GM23338 (cell line): ENCODE measurements at regions not wholly inside any gene's neighbourhood (a gene's known extent, or its start where the extent isn't known, plus 50 kb on each side); places are given as distances from the start of the nearest gene placed in this dataset.

ENCODE experiments used
- ATAC-seq: fragments of 200-7000 bp; cut with Tn5 transposase; 3 replicates; pipeline ENCODE4 v1.9.1; 2020
- DNase-seq: peaks from one replicate; pipeline ENCODE4 v3.0.0-alpha.2; 2015; ENCODE audit warnings: low spot score
- H2AFZ ChIP-seq: fragments of 200-600 bp; sonication (generic); 2 replicates; pipeline ENCODE4 v1.8.0; 2016; ENCODE audit warnings: antibody characterized with exemption, mild to moderate bottlenecking, moderate library complexity
- H3F3A ChIP-seq: fragments of 200-600 bp; sonication (generic); replicated peaks from 2 replicates; pipeline ENCODE4 v1.8.0; 2017; ENCODE audit warnings: antibody characterized with exemption, mixed run types, low read depth
- H3K27ac ChIP-seq: fragments of 200-600 bp; sonication (generic); 2 replicates; pipeline ENCODE4 v1.6.1; 2016; ENCODE audit warnings: low read depth
- H3K27me3 ChIP-seq: fragments of 200-600 bp; sonication (generic); 2 replicates; pipeline ENCODE4 v1.8.0; 2016; ENCODE audit warnings: mild to moderate bottlenecking, mixed run types, moderate library complexity; ENCODE audit not compliant: insufficient read depth
- H3K36me3 ChIP-seq: fragments of 200-600 bp; sonication (generic); 2 replicates; pipeline ENCODE4 v1.8.0; 2016; ENCODE audit warnings: mild to moderate bottlenecking; ENCODE audit not compliant: insufficient read depth
- H3K4me1 ChIP-seq: fragments of 200-600 bp; sonication (generic); 2 replicates; pipeline ENCODE4 v1.8.0; 2016; ENCODE audit warnings: mild to moderate bottlenecking, moderate library complexity; ENCODE audit not compliant: insufficient read depth
- H3K4me2 ChIP-seq: fragments of 200-600 bp; sonication (generic); 2 replicates; pipeline ENCODE4 v1.7.1; 2017; ENCODE audit warnings: mixed run types
- H3K4me3 ChIP-seq: fragments of 200-600 bp; sonication (generic); 2 replicates; pipeline ENCODE4 v1.6.1; 2016; ENCODE audit warnings: mixed run types
- H3K79me2 ChIP-seq: fragments of 200-600 bp; sonication (generic); replicated peaks from 2 replicates; pipeline ENCODE4 v1.8.0; 2017; ENCODE audit warnings: mild to moderate bottlenecking; ENCODE audit not compliant: insufficient read depth
- H3K9me2 ChIP-seq: fragments of 200-600 bp; sonication (generic); 2 replicates; pipeline ENCODE4 v1.8.0; 2017; ENCODE audit not compliant: insufficient read depth
- H4K20me1 ChIP-seq: fragments of 200-600 bp; sonication (generic); replicated peaks from 2 replicates; pipeline ENCODE4 v1.8.0; 2017; ENCODE audit warnings: mild to moderate bottlenecking; ENCODE audit not compliant: insufficient read depth
- H3K27ac Mint-ChIP-seq: 2 replicates; pipeline ENCODE4 v1.8.0; 2020; ENCODE audit warnings: inconsistent platforms, mild to moderate bottlenecking, moderate library complexity, mixed read lengths
- H3K27me3 Mint-ChIP-seq: 3 replicates; pipeline ENCODE4 v1.8.0; 2022; ENCODE audit warnings: low read depth, mild to moderate bottlenecking, moderate library complexity, mixed read lengths, inconsistent platforms; ENCODE audit not compliant: insufficient read depth, poor library complexity
- H3K36me3 Mint-ChIP-seq: 3 replicates; pipeline ENCODE4 v1.8.0; 2021; ENCODE audit warnings: low read depth, mild to moderate bottlenecking, inconsistent platforms, moderate library complexity, mixed read lengths
- H3K4me1 Mint-ChIP-seq: 3 replicates; pipeline ENCODE4 v1.8.0; 2020; ENCODE audit warnings: mild to moderate bottlenecking, inconsistent platforms, mixed read lengths
- H3K4me3 Mint-ChIP-seq: 3 replicates; pipeline ENCODE4 v1.8.0; 2021; ENCODE audit warnings: moderate library complexity, mild to moderate bottlenecking, inconsistent platforms, mixed read lengths
- H3K9me3 Mint-ChIP-seq: 3 replicates; pipeline ENCODE4 v1.8.0; 2020; ENCODE audit warnings: moderate library complexity, mild to moderate bottlenecking, inconsistent platforms, mixed read lengths
- CREB1 ChIP-seq: fragments of 250-450 bp; sonication (Bioruptor Pico); IDR thresholded peaks from 2 replicates; pipeline ENCODE4 v1.5.0; 2020; ENCODE audit warnings: low read depth, mild to moderate bottlenecking, moderate library complexity
- EZH2 ChIP-seq: fragments of 200-600 bp; sonication (generic); IDR thresholded peaks from one replicate; pipeline ENCODE4 v1.8.0; 2017; ENCODE audit warnings: antibody characterized with exemption, mild to moderate bottlenecking, low read depth; ENCODE audit not compliant: unreplicated experiment
- JUNB ChIP-seq: IDR thresholded peaks from one replicate; pipeline ENCODE4 v1.6.1; 2016; ENCODE audit warnings: antibody characterized with exemption; ENCODE audit not compliant: unreplicated experiment
- NANOG ChIP-seq: IDR thresholded peaks from 2 replicates; pipeline ENCODE4 v1.6.1; 2016; ENCODE audit warnings: antibody characterized with exemption, borderline replicate concordance
- POLR2AphosphoS5 ChIP-seq: IDR thresholded peaks from 2 replicates; pipeline ENCODE4 v1.6.1; 2016; ENCODE audit warnings: antibody characterized with exemption, low read depth
- STAT1 ChIP-seq: IDR thresholded peaks from one replicate; pipeline ENCODE4 v1.6.1; 2016; ENCODE audit warnings: antibody characterized with exemption; ENCODE audit not compliant: unreplicated experiment
- ZNF331 ChIP-seq: fragments of 250-450 bp; sonication (Bioruptor Pico); IDR thresholded peaks from 2 replicates; pipeline ENCODE4 v1.5.0; 2020; ENCODE audit warnings: low read depth, mild to moderate bottlenecking, moderate library complexity
- TF ChIP-seq, protein P1 (sequence below), 2 experiments: fragments of 200-600 bp in 1 of 2; sonication (generic) in 1 of 2; conservative IDR thresholded peaks; 2 replicates each; pipeline versions ENCODE4 v1.5.1 to v1.6.1; 2016 to 2017; ENCODE audit warnings: antibody characterized with exemption in 2 of 2, low read depth in 2 of 2, mild to moderate bottlenecking in 2 of 2, moderate library complexity in 1 of 2
- TF ChIP-seq, protein P2 (sequence below): fragments of 250-450 bp; sonication (Bioruptor Pico); IDR thresholded peaks from 2 replicates; pipeline ENCODE4 v1.5.0; 2020; ENCODE audit warnings: mild to moderate bottlenecking, moderate library complexity

DNA sequence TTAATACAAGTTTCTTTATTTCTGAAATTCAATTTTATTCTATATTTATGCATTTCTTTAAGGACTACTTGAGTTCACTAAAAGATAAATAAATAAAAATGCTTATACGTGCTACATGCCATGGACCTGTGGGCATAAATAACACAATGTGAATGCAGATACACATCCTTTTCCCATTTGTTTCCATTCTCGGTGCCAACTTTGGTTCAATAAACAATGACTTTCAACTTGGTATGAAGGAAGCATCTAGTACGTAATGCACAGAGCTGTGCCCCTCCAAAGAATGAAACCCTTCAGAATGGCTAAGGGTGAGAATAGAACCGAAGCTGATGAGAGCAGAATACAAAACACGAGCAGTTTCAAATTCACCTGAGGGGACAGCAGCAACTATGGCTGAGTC, 409.3 kb downstream of the MTX2 start (continued):
- TF ChIP-seq ZNF331 (CRISPR knock-in tag) (no peak), POLR2AphosphoS5 (no peak), NANOG (no peak), STAT1 (no peak)

DNA sequence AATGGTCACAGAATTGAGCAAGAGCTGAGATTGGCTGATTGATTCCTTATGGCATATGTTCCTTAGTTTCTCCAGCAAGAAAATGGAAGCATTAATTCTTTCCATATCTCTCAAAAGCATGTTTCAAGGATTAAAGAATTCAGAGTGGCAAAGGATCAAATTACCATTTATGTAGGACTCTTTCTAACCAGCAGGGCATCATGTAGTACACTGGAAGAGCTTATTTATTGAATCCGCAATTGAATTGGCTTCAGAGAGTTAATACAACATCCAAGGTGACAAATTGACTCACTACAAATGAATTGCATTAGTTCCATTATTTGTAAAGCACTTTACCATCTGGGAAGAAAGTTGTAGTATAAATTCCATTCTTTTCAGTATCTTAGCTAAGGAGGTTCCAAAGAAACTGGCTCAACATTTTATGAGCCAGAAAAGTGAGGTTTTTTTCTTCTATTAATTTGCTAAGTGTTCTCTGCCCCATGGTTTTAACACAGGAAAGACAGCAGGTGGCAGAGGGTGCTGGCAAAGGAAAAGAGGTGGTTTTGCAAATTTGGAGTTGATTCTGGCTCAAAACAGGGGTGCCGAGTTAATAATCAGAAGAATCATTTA, 409.9 kb downstream of the MTX2 start:
- H3F3A ChIP-seq = no peaks in the 10 kb centered on the region
- H3K36me3 Mint-ChIP-seq = no peaks in the 10 kb centered on the region
- H3K9me2 ChIP-seq = no peaks in the 10 kb centered on the region
- H3K27ac Mint-ChIP-seq = no peak overlapping the region
- H3K27ac ChIP-seq = no peak overlapping the region
- no peaks in the 10 kb centered on the region for H3K79me2 ChIP-seq
- no peaks in the 10 kb centered on the region for H4K20me1 ChIP-seq
- no peak overlapping the region for H3K4me3 ChIP-seq
- H2AFZ ChIP-seq = no peak overlapping the region
- H3K27me3 ChIP-seq = no peaks in the 10 kb centered on the region
- peaks cover 55% of the 10 kb centered on the region for H3K4me1 Mint-ChIP-seq
- no peak for DNase-seq
- no peaks in the 10 kb centered on the region for H3K9me3 Mint-ChIP-seq
- peaks cover 35% of the 10 kb centered on the region for H3K4me1 ChIP-seq
- no peak; the same call in 2 of the 3 replicates for ATAC-seq
- peaks cover 2% of the 10 kb centered on the region for H3K27me3 Mint-ChIP-seq
- no peaks in the 10 kb centered on the region for H3K36me3 ChIP-seq
- no peak for TF ChIP-seq POLR2AphosphoS5
- TF ChIP-seq, protein P1, sequence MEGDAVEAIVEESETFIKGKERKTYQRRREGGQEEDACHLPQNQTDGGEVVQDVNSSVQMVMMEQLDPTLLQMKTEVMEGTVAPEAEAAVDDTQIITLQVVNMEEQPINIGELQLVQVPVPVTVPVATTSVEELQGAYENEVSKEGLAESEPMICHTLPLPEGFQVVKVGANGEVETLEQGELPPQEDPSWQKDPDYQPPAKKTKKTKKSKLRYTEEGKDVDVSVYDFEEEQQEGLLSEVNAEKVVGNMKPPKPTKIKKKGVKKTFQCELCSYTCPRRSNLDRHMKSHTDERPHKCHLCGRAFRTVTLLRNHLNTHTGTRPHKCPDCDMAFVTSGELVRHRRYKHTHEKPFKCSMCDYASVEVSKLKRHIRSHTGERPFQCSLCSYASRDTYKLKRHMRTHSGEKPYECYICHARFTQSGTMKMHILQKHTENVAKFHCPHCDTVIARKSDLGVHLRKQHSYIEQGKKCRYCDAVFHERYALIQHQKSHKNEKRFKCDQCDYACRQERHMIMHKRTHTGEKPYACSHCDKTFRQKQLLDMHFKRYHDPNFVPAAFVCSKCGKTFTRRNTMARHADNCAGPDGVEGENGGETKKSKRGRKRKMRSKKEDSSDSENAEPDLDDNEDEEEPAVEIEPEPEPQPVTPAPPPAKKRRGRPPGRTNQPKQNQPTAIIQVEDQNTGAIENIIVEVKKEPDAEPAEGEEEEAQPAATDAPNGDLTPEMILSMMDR (conservative IDR thresholded peaks at IDR 0.05; ENCODE audit: low read depth in 2 of 2) = peak in 1 of 2 experiments; percentile 49; a peak in 2 of 4 replicates
- H3K4me3 Mint-ChIP-seq = no peak overlapping the region
- peak overlapping the region; percentile 34; the same call in 1 of the 2 replicates for H3K4me2 ChIP-seq

- H3K9me3 Mint-ChIP-seq = no peaks in the 10 kb centered on the region
- TF ChIP-seq EZH2 = no peak
- TF ChIP-seq, protein P2, sequence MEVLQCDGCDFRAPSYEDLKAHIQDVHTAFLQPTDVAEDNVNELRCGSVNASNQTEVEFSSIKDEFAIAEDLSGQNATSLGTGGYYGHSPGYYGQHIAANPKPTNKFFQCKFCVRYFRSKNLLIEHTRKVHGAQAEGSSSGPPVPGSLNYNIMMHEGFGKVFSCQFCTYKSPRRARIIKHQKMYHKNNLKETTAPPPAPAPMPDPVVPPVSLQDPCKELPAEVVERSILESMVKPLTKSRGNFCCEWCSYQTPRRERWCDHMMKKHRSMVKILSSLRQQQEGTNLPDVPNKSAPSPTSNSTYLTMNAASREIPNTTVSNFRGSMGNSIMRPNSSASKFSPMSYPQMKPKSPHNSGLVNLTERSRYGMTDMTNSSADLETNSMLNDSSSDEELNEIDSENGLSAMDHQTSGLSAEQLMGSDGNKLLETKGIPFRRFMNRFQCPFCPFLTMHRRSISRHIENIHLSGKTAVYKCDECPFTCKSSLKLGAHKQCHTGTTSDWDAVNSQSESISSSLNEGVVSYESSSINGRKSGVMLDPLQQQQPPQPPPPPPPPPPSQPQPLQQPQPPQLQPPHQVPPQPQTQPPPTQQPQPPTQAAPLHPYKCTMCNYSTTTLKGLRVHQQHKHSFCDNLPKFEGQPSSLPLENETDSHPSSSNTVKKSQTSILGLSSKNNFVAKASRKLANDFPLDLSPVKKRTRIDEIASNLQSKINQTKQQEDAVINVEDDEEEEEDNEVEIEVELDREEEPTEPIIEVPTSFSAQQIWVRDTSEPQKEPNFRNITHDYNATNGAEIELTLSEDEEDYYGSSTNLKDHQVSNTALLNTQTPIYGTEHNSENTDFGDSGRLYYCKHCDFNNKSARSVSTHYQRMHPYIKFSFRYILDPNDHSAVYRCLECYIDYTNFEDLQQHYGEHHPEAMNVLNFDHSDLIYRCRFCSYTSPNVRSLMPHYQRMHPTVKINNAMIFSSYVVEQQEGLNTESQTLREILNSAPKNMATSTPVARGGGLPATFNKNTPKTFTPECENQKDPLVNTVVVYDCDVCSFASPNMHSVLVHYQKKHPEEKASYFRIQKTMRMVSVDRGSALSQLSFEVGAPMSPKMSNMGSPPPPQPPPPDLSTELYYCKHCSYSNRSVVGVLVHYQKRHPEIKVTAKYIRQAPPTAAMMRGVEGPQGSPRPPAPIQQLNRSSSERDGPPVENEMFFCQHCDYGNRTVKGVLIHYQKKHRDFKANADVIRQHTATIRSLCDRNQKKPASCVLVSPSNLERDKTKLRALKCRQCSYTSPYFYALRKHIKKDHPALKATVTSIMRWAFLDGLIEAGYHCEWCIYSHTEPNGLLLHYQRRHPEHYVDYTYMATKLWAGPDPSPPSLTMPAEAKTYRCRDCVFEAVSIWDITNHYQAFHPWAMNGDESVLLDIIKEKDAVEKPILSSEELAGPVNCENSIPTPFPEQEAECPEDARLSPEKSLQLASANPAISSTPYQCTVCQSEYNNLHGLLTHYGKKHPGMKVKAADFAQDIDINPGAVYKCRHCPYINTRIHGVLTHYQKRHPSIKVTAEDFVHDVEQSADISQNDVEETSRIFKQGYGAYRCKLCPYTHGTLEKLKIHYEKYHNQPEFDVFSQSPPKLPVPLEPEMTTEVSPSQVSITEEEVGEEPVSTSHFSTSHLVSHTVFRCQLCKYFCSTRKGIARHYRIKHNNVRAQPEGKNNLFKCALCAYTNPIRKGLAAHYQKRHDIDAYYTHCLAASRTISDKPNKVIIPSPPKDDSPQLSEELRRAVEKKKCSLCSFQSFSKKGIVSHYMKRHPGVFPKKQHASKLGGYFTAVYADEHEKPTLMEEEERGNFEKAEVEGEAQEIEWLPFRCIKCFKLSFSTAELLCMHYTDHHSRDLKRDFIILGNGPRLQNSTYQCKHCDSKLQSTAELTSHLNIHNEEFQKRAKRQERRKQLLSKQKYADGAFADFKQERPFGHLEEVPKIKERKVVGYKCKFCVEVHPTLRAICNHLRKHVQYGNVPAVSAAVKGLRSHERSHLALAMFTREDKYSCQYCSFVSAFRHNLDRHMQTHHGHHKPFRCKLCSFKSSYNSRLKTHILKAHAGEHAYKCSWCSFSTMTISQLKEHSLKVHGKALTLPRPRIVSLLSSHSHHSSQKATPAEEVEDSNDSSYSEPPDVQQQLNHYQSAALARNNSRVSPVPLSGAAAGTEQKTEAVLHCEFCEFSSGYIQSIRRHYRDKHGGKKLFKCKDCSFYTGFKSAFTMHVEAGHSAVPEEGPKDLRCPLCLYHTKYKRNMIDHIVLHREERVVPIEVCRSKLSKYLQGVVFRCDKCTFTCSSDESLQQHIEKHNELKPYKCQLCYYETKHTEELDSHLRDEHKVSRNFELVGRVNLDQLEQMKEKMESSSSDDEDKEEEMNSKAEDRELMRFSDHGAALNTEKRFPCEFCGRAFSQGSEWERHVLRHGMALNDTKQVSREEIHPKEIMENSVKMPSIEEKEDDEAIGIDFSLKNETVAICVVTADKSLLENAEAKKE = no peak
- no peak for TF ChIP-seq STAT1
- TF ChIP-seq, protein P1 (conservative IDR thresholded peaks at IDR 0.05; ENCODE audit: low read depth in 2 of 2) = no peak
- TF ChIP-seq JUNB = no peak
- no peak for TF ChIP-seq CREB1 (CRISPR knock-in tag)
Observed at GRCh38 chr2:176680916-176681516, 411.8 kb downstream of the MTX2 start.

More at GRCh38 chr2:176680916-176681516, 411.8 kb downstream of the MTX2 start:
- Histone ChIP-seq H3K4me3 (no peak overlapping the region), H3K36me3 (no peaks in the 10 kb centered on the region), H3K4me2 (no peak overlapping the region), H4K20me1 (no peaks in the 10 kb centered on the region), H3K27me3 (no peaks in the 10 kb centered on the region), H3K27ac (no peak overlapping the region), H3F3A (no peaks in the 10 kb centered on the region), H2AFZ (0 out of 2 replicates have a peak overlapping the region, but pooled peaks have one; percentile 30), H3K4me1 (peaks cover 29% of the 10 kb centered on the region), H3K9me2 (no peaks in the 10 kb centered on the region), H3K79me2 (no peaks in the 10 kb centered on the region)
- Mint-ChIP-seq H3K27ac (peak overlapping the region; percentile 31; the same call in 1 of the 2 replicates), H3K27me3 (no peaks in the 10 kb centered on the region), H3K4me1 (peaks cover 47% of the 10 kb centered on the region), H3K4me3 (no peak overlapping the region), H3K36me3 (no peaks in the 10 kb centered on the region)
- ATAC-seq (no peak), DNase-seq (no peak)
